AG08396 (cell line): ENCODE measurements at regions not wholly inside any gene's neighbourhood (a gene's known extent, or its start where the extent isn't known, plus 50 kb on each side); places are given as distances from the start of the nearest gene placed in this dataset.

Experiments
- DNase-seq: peaks from one replicate; pipeline ENCODE4 v3.0.0; 2012; ENCODE audit warnings: low spot score, mixed read lengths

DNA sequence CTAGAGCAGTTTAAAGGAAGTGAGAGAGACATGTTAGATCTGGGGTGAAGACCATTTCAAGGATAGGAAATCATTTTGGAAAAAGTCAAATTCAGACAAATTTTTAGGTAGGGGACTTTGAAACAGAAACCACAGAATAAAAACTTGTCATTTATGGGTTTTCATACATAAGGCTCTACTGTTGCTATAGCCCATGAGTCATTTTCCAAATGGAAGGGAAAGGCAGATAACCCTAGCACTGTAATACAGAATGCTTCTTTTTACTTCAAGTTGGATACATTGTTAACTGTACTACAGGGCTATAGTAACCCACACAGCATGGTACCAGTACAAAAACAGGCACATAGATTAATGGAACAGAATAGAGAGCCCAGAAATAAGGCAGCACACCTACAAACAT, 455.4 kb downstream of the EBF1 start:
- no peak for DNase-seq

DNA sequence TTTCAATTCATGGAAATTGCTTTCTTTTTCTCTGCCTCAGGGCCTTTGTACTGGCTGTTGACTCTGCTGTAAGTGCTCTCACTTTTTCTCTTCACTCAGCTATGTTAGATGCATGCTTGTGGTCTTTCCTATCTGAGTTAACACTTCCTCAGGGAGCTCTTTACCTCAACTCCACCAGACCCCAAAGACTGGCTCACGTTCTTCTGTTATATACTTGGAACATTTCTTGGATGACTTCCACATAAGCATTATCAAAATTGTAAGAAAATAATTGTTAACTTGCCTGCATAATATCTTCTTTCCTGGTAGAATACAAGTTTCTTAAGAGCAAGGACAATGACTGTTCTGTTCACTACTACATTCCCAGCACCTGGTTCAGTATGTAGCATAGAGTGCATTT, 455.9 kb downstream of the EBF1 start:
- no peak for DNase-seq

DNA sequence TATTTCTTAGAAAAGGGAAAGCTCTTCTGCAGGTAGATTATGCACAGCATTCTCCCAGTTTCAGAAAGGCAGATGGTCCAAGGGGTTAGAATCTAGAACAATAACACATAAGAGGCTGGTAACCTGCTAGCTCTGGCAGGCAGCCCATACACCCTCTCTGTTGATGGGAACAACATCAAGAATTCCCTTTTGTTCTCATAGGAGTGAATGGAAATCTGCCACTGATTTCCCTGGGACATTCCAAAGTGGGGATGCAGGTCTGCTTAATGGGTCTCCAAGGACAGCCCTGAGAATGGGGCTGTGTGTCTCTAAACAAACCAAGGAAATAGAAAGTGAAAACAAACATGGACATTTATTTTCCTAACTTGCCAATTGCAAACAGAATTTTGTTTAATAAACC, 456.8 kb downstream of the EBF1 start:
- DNase-seq: no peak

DNA sequence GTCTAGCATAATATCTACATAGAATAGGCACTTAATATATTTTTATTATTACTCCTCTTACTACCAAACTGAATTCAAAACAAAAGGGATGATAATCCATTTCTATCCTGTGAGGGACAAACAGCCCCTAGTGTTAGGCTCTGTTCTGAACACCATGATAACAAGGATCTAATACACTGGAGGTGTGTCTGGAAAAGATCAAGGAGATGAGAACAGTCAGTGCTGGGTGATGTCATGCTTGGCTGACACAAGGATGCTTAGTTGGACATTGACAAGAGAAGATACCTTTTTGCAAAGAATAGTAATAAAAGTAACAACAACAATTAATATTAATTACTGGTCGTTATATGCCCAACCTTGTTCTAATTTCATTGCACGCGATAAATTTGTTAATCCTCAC, 458.7 kb downstream of the EBF1 start:
- no peak for DNase-seq

DNA sequence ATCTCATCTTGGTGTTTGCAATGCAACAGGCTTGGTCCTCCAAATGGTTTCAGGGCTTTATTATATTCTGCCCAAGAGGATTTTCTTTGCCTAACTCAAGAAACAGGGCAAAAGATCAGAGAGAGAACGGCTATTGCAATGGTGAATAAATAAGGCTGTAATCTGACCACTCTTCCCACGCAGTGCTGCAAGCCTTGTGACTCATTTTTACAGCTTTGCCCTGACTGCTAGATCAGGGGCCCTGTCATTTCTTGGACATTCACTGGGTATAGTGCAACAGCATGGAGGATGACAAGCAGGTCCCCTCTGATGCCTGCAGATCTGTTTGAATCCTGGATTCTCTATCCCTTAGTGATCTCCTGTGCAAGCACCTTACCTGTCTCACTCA, 459.1 kb downstream of the EBF1 start:
- no peak for DNase-seq

DNA sequence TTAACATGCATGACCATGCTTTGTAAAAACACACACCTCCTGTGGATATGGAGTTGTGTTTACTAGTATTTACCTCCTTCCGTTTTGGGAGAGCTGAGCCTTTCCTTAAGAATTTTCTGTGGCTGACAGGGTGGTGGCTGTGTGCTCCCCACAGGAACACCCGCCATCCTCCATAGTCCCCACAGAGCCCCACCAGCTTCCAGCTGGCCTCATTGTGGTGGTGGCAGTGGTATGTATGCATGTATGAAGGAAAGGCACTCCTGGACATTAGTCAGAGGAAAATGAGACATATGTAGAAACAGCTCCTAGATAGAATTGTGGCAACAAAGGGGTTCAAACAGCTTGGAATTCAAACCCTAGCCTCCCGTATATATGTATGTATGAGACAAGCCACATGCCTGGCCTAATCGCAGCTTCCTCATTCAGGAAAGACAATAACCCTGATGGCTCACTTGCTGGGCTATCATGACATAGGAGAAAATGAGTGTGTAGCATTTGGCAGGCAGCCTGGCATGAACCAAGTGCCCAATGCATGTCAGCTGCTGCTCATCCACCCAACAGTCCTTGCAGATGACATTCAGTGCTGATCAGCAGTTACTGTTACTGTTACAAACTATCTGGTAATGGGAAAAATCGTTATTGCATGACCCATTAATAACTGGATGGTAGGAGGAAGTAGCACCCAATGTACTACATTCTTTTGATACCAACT, 459.7 kb downstream of the EBF1 start:
- DNase-seq: no peak

DNA sequence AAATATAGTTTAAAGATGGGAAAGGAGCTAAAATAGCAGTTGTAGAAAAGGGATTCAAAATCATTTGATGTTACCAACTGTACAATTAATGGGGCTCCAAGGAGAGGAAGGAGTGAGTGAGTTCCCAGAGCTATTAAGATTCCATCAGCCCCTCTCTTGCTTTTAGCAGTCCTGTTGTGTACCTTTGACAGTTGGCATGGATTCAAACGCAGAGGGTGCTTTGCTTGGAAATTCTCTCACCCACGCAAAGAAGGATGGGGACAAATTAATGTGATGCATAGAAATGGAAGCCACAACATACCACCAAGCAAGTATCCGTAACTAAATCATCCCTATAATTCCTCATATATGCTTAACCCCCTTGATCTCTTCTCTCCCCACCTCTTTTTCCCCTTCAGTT, 461.3 kb downstream of the EBF1 start:
- no peak for DNase-seq

DNA sequence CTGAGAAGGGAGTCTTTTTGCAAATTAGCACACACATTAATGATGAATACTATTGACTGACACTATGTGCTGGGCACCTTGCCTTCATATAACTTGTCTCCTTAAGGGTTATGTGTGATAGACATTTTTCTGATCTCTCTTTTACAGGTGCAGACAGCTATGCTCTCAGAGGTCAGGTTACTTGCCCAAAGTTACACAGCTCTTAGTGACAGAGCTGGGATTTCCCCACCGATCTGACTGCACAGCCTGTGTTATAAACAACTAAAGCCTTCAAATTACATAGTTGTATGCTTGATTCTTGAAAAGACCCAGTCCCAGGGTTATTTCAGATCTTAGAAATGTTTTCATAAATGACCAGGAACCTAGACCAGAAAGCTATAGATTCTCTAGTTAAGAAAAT, 462.7 kb downstream of the EBF1 start:
- DNase-seq: no peak

DNA sequence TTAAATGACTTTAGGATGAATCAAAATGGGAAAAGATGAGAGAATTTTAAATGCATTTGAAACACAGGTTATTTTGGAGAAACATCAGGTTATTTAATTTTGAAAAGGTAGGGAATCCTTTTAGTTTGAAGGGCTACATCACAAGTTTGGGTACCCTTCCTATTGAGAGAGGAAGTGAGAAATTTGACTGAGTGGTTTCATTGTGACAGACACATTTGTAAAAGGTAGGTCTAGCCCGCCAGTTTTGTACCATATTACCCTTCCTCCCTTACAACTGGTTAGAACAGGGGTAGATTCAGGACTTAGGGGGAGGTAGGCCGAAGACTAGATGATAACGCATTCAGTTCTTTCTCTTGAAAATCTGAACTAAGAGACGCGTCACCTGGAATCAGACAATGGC, 464.2 kb downstream of the EBF1 start:
- no peak for DNase-seq

DNA sequence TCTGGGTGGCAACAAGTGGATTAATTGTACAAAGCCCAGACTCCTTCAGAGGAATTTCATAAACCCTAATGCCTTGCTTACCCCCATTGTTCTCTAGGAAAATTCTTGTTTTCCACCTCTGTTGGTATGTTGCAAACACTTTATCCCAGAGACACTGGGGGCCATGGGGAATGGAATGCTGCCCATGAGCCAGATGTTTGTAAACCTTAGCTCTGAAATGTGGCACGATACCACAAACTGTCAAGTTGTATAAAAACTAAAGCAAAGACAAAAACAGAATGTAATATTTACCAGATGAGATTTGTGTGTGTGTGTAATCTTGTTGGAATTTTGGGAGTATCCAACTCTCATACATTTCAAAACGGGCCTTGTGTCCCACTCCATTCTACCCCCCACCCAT, 465.0 kb downstream of the EBF1 start:
- no peak for DNase-seq

DNA sequence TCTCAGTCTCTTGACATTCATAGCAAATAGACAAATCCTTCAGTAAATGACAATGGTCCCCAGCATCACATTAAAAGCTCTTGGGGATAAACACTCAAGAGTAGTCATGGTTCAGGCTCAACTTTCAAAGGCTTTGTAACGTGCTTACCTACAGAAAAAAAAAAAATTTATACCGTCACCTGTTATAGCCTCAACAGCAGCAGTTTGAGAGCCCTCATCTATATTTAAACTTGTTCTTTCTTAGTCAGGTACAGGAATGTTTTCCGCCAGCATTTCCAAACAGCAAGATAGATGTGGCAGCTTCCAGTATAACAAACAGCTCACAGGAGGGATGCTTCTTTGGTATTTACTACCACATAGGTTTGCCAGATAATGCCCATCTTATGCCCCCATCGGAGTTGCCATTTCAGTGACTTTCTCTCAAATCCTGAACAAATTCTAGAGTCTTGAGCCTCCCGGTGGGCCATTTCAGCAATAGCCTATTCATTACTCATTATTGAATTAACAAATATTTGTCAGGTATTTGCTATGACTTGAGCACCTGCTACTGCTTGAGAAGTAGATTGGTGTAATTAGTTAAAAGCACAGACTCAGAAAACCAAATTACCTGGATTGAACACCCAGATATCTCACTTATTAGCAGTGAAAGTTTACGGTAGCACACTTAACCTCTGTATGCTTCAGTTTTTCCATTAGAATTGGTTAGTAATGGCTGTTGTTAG, 470.0 kb downstream of the EBF1 start:
- DNase-seq: no peak

DNA sequence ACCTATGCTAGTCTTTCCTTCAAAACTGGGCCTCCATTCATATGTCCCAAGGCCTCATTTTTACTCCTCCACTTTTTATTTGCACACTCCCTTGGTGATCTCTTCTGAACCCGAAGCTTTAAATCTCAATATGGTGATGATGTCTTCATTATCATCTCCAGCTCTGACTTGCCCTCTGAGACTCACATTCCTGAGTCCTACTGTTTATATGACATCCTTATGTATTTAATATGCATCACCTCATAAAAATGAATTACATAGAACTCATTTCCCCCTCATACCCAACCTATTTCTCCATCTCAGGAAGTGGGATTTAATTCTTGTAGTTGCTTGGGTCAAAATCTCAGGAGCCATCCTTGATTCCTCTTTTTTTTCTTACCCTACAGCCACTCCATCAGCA, 473.0 kb downstream of the EBF1 start:
- no peak for DNase-seq

DNA sequence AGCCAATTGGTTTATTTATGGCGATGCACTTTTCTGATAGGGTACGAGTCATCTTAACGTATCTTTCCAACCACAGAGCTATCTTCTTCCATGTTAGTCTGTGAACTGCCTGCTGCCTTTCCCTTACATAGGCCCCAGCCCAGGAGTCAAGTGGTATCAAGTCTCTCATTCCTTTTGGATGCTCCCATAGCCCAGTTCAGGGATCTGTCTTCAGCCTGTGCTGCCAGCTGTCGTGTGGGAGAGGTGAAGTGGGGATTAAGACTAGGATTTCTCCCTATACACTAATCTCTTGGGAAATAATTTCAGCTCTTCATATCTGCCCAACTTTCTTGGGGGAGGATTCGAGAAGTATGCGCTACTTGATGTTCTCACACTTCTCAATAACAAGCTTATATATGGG, 475.7 kb downstream of the EBF1 start:
- DNase-seq: no peak

DNA sequence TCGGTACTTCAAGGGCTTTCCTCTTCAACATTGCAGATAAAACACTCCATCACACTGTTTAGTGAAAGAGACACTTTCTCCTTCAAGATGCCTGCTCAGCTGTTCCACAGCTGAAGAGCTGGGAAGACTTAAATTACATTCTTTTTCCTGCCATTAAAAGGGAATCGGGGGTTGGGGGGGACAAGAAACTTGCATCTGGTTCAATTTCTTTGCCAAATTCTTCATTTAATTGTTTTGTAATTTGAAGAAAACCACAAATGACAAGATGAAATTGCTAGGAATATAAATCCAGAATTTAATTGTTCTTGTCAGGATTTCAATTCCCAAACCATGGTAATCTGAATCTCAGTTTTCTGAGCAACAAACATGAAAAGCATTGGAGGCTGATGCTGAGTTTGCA, 478.3 kb downstream of the EBF1 start:
- DNase-seq: no peak

DNA sequence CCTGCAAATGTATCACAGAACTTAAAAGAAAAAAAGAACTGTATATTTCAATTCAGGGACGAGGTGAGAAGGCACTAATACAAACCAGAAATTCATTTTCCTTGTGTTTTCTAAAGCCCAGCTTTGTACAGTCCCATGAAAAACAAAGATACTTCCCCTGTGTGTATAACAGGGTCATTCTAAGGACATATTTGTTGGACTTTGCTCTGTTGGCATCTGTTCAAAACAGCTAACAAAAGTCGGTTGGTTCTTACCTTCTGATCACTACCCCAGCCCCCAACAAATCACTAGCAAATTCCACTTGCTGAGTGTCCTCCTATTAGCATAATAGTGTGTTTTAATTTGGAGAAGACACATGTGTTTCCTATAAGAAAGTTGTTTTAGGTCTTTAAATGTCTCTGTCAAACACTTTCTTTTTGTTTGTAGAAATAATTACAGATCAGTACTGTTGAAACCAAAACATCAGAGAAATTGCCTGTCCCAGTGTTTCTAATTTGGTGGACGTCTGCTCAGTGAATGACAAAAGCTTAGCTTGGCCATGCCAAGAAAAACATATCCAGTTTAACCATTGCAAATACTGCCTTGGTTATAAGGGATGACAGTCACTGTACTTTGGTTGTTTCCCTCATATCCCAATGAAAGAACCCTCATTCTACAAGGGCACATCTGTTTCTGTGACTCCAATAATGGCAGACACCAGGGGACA, 480.5 kb downstream of the EBF1 start:
- no peak for DNase-seq

DNA sequence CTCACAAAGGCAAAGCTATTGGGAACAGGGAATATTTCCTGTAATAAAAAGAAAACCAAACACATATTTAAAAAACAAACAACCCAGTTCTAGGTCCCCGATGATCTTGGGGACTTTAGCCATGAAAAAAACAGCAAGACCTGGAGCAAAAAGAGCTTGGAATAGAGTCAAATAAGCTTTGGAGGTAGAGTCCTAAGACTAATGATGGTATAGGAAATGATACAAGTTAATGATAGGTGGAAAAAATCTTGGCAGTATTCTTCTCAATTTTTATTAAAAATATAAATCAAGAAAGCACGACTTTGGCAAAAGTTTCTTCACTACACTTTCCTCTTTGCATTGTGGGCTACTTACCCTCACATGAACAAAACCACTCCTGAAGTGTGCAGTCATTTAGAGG, 481.5 kb downstream of the EBF1 start:
- no peak for DNase-seq

DNA sequence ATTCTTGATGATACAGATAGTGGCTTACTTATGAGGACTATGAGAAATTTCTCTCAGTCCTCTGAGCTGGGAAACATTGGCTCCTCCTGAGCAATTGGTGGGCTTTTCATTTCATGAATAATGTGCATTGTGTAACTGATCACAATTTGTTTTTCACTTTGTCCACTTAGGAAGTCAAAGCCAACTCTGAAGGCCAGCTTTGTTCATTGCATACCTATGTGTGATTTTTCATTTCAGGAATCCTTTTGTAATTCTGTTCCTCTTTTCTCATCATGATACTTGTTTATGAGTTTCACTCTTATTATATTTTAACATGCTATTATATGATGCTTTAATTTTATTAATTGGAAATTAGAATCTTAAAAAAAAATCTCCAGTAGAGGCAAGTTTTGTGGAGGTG, 483.0 kb downstream of the EBF1 start:
- DNase-seq: no peak

DNA sequence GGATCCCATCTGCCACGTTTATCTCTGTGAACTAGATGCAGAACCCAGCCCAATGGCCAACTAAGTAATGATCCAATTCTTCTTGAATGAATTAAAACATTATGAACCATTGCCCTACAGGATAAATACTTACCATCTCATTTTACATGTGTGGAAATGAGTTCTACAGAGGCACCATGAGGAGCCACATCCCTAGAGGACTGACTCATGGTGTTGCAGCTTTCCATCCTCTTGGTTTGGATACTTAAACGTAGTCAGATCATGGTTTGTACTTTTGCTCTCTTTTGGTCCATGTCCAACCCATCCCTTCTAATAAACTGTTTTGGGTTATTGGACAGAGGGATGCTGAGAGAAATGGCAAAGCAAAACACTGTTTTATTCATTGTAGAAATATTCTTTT, 484.8 kb downstream of the EBF1 start:
- no peak for DNase-seq

DNA sequence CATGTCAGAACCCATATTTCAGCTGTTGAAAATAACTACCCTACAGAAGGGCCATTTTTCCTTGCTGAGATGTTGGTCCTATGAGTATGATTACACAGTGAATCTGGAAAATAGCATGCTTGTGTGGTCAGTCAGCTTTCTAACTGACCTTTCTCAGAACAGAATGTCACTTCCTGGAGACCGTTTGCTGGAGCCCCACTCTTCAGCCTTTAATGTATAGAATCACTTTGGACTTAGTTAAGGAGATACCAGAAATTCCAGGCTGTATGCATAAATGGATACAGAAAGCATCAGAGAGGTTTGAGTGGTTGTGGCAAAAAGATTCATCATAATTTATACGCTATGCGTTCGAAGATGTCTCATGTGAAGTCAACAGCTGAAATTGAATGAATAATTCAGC, 488.1 kb downstream of the EBF1 start:
- DNase-seq: no peak

DNA sequence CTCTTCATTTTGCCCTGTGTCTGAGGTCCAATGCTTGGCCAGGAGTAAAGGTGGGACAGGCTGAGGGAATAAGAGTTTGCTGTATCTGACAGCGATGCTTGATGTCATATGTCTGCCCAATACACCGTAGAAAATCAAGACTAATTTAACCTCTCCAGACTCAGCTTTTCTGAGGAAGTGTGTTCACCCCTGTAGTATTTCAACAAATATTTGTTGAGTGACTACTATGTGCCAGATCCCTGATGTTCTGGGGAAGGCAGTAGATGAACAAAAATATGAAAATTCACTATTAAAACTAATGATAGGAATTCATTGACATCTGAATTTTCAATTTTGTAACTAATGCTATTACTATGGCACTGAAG, 489.7 kb downstream of the EBF1 start:
- DNase-seq: no peak

DNA sequence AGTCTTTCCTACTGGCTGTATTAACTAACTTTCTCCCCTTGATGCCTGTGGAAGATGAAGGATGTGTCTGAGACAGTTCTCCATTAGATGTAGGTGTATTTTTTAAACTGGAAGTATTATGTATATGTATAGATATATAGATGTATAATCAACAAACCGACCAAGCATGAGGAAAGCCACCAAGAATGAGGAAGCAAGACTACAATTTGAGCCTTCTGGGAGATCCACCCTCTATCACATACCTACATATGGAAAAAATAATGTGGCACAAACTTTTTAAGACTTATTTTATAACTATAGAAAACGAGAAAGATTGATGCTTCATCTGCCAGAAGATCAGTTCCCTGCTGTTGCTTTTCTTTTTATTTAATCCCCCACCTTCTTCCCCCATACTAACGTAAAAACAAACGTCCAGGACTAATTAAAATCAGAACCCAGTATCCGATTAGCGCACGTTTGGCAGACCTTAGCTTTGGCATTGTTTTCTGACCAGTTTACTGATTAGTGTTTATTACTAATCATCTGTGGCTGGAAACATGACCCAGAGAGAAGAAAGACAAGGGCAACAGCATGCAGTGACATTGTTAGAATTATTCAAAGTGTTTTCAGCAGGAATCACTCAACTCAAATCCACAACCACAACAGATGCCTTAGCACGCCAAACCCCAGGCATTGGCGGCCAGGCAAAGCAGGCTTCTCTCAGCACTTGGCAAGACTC, 490.2 kb downstream of the EBF1 start:
- no peak for DNase-seq

DNA sequence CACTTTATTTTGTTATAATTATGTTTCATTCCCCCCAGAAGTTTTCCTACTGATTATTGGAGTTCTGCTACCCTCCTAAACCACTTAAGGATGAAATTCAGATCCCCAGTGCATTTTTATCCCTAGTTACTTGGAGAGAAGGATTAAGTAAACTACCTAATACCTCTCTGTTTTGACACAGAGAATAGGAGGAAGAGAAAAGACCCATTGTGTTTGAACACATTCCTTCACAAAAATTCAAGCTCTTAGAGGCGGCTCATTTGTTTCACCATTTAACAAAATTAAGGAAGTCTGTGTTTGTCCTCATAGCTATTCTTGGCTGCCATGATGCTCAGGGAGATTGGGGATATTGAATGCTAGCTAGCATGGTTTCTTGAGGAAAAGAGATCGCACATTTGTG, 492.6 kb downstream of the EBF1 start:
- no peak for DNase-seq

DNA sequence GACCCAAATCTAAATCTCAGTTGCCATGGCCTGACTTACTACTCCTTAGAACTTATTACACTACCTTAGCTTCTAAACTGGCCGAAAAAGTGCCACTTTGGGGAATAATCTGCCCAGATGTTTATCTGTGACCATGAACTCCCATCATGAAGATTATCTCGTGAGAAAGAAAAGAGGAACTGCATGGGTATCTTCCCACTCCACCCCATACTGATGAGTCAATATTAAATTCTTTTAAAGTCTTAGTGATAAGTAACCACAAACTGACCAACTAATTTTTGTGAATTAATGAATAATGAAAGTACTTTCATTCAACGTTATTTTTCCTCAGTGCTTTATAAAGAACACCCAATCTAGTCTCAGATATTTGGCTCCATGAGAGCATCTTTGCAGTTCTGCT, 493.5 kb downstream of the EBF1 start:
- no peak for DNase-seq
